Hepatic stellate cell (primary cell): ENCODE measurements at regions not wholly inside any gene's neighbourhood (a gene's known extent, or its start where the extent isn't known, plus 50 kb on each side); places are given as distances from the start of the nearest gene placed in this dataset.
"Not testable (repeated sequence)": the region's sequence is repeated elsewhere in the genome, so short reads cannot be mapped to it uniquely, and the experiment has no call there.

ENCODE experiments used
- DNase-seq: peaks from one replicate; pipeline ENCODE4 v3.0.0; 2011; ENCODE audit warnings: low spot score

DNA sequence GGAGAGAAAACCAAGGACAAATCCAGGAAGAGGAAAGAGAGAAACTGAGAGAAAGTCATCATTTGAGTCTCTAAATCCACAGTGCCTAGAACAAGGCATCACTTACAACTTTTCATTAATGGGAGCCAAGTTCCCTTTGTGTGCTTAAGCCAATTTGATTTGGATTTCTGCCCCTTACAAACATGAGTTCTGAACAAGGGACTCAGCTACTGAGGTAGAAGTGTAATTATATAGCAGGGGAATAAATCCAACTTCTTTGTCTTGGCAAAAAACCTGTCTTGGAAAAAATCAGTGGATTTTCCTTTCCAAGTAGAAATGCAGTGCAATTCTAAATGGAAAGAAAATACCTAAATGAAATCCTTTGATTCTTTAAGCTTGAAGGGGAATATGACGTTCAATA is 307.2 kb upstream of the CNTN3 start:
- DNase-seq = no peak

- no peak for DNase-seq
Observed at GRCh38 chr3:74920721-74921350, 306.4 kb upstream of the CNTN3 start.

DNA sequence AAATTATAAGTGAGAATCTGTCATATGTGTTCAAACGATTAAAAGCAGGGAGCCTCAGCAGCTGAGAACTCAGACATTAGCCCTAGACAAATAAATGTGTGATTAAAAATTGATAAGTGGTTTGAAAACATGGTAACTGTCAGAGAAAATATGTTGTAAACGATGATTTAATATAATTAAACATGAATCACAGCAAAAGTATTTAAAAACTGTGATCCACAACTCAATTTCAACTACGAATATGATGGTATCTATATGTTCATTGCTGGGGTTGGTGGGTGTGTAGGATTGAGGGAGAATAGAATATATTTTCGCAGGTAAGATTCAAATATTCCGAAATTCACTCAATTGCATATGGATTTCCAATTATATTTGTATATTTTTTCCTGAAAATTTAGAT is 302.2 kb upstream of the CNTN3 start:
- no peak for DNase-seq

DNA sequence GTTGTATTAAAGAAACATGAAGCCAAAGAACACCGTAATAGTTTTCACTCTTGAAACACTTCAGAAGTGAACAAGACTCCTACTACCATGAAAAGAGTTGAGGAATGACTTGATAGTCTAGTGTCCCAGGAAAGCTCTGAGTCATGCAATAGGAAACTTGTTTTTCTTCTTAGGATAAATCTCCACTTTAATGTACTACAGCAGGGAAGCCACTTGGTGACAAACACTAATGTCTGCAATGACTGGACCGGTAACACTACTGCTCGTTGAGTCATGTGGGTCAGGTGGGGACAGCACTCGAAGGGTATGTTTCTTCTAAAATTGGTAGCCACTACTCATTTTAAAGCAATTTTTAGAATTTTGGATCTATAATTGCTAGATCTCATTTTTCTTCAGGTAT is 291.7 kb upstream of the CNTN3 start:
- DNase-seq = no peak

GRCh38 chr3:74905478-74905877 is 291.0 kb upstream of the CNTN3 start:
- no peak for DNase-seq

DNA sequence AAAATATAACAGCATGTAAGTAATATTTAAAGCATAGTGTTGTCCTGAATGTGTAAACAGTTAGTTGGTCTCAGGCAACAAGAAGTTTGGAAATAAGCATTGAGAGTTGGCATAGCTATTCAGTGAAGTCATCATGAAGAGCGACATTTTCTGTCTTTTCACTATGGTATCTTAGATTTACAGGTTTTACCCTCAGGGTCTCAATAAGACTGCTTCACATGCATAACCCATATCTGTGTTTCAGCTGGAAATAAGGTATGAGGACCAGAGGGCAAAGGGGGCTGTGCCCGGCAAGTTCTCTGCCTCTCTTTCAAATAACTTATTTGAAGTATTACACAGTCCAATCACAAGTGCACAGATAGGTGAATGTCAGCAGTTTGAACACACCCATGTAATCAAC is 290.2 kb upstream of the CNTN3 start:
- no peak for DNase-seq

DNA sequence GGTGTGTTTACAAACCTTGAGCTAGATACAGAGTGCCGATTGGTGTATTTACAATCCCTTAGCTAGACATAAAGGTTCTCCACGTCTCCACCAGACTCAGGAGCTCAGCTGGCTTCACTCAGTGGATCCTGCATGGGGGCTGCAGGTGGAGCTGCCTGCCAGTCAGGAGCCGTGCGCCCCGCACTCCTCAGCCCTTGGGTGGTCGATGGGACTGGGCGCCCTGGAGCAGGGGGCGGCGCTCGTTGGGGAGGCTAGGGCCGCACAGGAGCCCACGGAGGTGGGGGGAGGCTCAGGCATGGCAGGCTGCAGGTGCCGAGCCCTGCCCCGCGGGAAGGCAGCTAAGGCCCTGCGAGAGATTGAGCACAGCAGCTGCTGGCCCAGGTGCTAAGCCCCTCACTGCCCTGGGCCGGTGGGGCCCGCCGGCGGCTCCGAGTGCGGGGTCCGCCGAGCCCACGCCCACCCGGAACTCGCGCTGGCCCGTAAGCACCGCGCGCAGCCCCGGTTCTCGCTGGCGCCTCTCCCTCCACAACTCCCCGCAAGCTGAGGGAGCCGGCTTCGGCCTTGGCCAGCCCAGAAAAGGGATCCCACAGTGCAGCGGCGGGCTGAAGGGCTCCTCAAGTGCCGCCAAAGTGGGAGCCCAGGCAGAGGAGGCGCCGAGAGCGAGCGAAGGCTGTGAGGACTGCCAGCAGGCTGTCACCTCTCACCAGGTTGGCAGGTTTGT is 285.5 kb upstream of the CNTN3 start:
- DNase-seq = not testable (repeated sequence)

- DNase-seq = no peak
Observed at GRCh38 chr3:74897006-74897405, 282.5 kb upstream of the CNTN3 start.

DNA sequence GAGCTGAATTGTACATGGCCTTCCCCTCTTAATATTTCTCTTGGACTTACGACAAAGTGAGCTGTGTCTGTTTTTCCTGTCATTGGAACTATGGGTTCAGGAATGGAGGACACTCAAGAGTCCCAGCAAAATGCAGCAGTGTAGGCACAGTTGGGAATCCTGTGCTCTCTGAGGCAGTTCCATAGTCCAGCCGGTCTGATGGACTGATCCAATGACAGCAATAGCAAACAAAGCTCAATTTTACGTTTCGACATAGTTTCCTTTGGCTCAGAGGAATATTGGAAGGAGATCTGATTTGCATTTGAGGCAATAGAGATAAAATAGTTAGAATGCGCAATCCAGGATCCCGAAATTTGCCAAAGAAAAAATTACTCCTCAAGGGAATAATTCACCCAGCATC is 276.9 kb upstream of the CNTN3 start:
- DNase-seq = no peak

GRCh38 chr3:74883690-74884089 is 269.2 kb upstream of the CNTN3 start:
- DNase-seq = peak; percentile 3

GRCh38 chr3:74883222-74883621 is 268.8 kb upstream of the CNTN3 start:
- DNase-seq = no peak

DNA sequence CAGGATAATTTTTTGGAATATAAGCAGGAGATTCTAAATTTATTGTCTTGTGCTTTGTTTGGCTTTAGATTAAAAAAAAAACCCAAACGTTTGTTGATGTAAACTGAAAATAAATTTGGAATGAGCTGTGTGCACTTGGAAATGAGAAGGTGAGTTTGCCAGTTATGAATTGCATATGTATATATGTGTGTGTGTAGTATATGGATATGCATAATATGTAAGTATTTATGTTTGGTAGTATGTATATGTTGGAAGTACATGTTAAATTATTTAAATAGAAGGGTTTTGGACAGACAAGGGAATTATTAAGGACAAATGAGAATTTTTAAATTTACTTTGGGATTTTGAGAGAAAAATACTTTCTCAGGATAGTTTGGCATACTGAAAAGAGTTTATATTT is 265.8 kb upstream of the CNTN3 start:
- no peak for DNase-seq

GRCh38 chr3:74866357-74867030 is 252.0 kb upstream of the CNTN3 start:
- DNase-seq = no peak

GRCh38 chr3:74862476-74862875 is 248.0 kb upstream of the CNTN3 start:
- no peak for DNase-seq

DNA sequence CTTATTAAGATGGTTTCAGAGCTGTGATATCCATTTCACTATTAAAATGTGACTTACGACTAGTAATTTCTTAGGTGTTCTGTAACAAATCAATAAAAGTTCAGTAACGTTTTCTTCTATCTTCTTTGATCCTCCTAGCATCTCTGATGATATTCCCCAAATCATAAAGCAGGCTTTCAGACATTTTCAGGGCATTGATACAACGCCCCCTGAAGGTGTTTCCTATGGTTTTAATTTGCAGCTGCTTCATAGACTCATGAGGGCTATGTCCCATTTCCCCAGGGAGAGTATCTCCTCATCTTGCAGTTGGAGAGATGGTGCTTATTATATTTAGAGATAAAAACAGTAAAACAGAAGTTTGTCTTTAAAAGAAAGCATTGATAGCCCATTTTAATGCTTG is 246.8 kb upstream of the CNTN3 start:
- DNase-seq = no peak

DNA sequence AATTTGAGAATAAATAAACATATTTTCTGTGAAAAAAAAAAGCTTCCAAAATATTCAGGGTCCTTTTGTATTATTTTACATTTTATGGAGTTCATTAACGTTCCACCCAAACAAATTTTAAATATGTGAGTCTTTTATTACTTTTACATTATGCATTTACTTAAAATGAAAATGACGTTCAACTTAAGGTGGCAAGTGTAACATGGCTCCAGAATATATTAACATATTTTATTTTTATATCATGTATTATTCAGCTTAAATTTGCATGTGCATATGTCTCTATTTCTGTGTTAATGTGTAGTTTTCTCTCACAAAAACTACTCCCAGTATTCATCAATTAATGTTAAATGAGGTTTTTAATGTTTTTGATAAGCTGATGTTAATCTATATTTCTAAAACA is 243.6 kb upstream of the CNTN3 start:
- no peak for DNase-seq

- no peak for DNase-seq
Observed at GRCh38 chr3:74850381-74850780, 235.9 kb upstream of the CNTN3 start.

- DNase-seq = no peak
Observed at GRCh38 chr3:74847093-74847492, 232.6 kb upstream of the CNTN3 start.

- DNase-seq = no peak
Observed at GRCh38 chr3:74845081-74845480, 230.6 kb upstream of the CNTN3 start.

DNA sequence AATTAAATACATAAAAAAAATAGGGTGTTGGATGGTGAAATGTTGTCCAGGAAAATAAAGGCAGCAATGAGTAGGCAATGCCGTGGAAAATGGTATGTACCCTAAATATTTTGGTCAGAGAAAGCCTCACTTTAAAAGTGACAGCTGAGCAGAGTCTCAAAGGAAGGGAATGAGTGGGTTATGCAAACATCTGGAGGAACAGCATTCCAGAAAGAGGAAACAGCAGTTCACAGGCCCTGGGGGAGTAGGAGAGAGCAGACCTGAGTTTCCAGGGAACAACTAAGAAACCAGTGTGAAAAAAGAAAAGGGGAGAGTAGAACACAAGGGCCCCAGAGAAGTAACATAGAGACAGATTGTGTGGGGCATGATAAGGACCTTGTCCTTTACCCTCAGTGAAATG is 230.0 kb upstream of the CNTN3 start:
- DNase-seq = no peak

DNA sequence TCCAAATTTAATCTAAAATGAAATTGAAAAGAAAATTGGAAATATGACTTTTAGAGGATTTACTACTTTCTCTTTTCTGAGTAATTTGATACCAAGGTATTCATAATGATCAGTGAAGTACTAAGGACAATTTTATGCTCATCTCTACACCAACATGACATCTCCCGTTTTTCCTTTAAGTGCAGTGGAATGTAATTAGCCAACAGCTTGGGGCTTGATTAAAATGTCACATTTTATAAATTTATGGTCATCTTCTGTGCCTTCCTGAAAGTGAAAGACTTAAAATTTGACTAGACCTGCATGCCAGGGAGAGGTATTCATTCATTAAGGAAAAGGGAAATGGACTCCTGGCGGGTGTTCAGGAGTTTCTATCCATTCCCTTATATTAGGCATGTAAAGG is 228.2 kb upstream of the CNTN3 start:
- DNase-seq = no peak

GRCh38 chr3:74842141-74842540 is 227.7 kb upstream of the CNTN3 start:
- no peak for DNase-seq

DNA sequence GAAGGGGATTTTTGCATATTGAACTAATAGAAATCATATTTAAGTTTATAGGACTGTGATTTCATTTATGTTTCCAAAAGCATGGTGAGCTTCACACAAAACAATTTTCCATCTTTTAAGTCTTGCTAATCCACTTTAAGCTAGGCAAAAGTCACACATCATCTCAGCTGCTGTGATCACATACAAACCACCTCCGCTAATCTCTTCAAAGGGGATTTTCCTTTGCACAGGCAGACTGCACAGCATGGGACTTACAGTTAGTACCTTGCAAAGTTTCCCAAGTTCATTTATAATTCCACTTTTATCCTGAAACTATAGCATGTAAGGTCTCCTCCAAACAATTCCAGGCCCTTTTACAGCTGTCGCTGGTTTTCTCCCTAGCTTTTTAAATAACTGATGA is 225.1 kb upstream of the CNTN3 start:
- DNase-seq = no peak

DNA sequence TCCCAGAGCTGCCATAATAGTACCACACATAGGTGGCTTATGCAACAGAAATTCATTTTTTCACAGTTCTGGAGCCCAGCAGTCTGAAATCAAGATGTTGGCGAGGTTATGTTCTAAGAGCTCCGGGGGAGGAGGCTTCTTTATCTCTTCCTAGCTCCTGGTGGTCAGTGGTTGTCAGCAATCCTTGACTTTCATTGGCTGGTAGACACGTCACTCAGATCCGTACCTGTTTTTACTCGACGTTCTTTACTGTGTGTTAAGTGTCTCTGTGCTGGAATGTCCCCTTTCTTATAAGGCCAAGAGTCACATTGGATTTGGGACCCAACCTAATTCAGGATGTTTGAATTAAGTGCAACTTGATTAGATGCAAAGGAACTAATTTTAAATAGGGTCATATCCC is 218.5 kb upstream of the CNTN3 start:
- DNase-seq = no peak
